C4-2B (cell line): ENCODE measurements at regions not wholly inside any gene's neighbourhood (a gene's known extent, or its start where the extent isn't known, plus 50 kb on each side); places are given as distances from the start of the nearest gene placed in this dataset.

Experiments used
- H3K27ac ChIP-seq: fragments of 450-650 bp; 2 replicates; pipeline ENCODE4 v1.5.1; 2017
- ZFX ChIP-seq: fragments of 450-650 bp; IDR thresholded peaks from 2 replicates; pipeline ENCODE4 v1.6.1; 2017
- TF ChIP-seq, protein P1 (sequence below): fragments of 450-650 bp; conservative IDR thresholded peaks from 2 replicates; pipeline ENCODE4 v1.5.1; 2017; ENCODE audit warnings: mild to moderate bottlenecking

- TF ChIP-seq ZFX, result no peak
- TF ChIP-seq, protein P1, sequence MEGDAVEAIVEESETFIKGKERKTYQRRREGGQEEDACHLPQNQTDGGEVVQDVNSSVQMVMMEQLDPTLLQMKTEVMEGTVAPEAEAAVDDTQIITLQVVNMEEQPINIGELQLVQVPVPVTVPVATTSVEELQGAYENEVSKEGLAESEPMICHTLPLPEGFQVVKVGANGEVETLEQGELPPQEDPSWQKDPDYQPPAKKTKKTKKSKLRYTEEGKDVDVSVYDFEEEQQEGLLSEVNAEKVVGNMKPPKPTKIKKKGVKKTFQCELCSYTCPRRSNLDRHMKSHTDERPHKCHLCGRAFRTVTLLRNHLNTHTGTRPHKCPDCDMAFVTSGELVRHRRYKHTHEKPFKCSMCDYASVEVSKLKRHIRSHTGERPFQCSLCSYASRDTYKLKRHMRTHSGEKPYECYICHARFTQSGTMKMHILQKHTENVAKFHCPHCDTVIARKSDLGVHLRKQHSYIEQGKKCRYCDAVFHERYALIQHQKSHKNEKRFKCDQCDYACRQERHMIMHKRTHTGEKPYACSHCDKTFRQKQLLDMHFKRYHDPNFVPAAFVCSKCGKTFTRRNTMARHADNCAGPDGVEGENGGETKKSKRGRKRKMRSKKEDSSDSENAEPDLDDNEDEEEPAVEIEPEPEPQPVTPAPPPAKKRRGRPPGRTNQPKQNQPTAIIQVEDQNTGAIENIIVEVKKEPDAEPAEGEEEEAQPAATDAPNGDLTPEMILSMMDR, result no peak
- H3K27ac ChIP-seq, result no peak overlapping the region
Observed at GRCh38 chr5:174328631-174329299, 283.3 kb downstream of the NSG2 start.

GRCh38 chr5:174329738-174330137 is 284.2 kb downstream of the NSG2 start:
- no peak for TF ChIP-seq ZFX
- TF ChIP-seq, protein P1, result no peak

DNA sequence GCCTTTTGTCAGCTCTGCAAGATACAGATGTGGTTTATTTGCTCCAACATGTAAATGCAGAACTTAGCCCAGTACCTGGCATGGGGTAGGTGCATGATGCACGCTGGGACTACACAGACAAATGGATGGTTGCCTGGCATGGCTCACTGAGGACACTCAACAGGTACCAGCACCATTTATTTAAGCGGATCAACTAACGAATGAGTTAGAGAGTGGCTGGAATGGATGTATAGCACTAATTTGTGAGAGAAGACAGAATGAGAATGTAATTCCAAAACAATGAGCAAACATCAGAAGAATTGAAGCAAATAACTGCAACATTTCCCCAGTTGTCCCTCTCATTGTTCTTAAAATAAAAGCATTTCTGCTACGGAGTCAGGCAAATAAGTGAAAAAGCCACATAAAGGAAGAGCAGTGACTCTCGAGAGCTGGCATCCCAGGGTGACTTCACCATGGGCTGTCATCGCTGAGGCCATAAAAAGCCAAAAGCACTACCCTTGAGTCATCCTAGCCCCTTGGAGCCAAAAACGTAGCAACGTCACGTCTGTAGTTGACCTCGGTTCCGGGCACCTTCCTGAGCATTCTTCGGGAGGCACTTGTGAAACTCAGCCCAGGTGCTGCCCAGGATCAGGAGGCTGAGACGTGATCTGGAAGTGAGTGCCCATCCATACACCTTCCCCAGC is 290.3 kb downstream of the NSG2 start:
- H3K27ac ChIP-seq, result no peak overlapping the region
- TF ChIP-seq ZFX, result no peak
- TF ChIP-seq, protein P1, result no peak

More at GRCh38 chr5:174329738-174330137, 284.2 kb downstream of the NSG2 start:
- no peak overlapping the region for H3K27ac ChIP-seq

DNA sequence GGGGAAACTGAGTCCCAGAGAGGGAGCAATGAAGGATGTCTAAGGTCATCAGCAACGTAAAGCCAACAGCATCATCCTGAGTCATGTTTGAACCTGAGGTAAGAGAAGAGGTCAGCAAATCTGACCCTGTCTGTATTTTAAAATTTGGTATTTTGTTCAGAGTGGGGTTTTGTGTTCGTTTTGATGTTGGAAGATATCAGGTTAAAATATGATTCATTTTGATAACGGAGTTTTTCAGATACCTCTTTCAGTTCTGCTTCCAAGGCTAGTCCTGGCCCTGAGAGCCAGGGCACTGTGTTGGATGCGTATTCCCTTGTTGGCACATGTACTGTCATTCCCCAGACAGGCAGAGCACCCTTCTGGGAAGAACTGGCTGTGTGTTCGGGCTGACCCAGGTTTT is 291.0 kb downstream of the NSG2 start:
- TF ChIP-seq, protein P1, result no peak
- TF ChIP-seq ZFX, result no peak
- no peak overlapping the region for H3K27ac ChIP-seq

DNA sequence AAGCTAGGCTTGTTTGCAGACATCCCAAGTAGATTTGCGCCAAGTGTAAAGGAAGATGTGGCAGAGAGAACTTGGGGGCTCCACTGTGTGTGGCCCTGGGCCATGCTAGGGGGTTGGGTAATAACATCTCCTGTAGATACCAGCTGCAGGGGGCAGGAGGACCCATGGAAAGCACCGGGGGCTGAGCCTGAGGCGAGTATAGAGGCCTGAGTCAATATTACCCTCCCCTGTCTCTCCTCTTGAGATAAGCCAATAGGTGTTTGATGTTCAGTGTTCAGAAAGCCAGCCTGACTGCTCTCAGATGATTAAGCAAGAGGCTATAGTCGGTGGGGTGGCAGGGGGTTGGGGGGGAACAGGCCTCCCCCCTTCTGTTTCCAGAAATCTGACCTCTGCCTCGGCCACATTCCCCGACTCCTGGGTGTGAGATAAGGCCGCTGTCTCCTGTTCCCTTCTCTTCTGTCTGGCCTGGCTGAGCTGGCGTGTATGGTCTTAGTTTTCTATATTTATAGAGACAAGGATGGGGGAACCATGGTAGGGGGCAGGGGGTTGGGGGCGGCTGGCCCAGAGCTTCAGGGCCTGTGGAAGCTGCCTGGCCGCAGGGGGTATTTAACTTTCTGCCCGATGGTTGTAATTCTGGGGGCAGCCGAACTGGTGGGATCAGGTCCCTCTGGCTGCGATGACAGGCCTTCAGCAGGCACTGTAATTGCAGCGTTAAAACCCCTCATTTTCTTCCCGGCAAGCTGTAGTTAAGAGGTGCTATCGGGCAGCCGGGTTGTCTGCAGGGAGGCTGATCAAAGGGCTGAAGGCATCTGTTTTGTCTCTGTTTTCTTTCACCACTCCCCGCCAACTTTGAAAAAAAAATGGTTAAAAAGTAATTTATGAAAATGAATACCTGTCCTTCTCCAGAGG is 292.0 kb downstream of the NSG2 start:
- H3K27ac ChIP-seq, result no peak overlapping the region; the same call in 1 of the 2 replicates
- TF ChIP-seq ZFX, result no peak
- TF ChIP-seq, protein P1, result no peak

DNA sequence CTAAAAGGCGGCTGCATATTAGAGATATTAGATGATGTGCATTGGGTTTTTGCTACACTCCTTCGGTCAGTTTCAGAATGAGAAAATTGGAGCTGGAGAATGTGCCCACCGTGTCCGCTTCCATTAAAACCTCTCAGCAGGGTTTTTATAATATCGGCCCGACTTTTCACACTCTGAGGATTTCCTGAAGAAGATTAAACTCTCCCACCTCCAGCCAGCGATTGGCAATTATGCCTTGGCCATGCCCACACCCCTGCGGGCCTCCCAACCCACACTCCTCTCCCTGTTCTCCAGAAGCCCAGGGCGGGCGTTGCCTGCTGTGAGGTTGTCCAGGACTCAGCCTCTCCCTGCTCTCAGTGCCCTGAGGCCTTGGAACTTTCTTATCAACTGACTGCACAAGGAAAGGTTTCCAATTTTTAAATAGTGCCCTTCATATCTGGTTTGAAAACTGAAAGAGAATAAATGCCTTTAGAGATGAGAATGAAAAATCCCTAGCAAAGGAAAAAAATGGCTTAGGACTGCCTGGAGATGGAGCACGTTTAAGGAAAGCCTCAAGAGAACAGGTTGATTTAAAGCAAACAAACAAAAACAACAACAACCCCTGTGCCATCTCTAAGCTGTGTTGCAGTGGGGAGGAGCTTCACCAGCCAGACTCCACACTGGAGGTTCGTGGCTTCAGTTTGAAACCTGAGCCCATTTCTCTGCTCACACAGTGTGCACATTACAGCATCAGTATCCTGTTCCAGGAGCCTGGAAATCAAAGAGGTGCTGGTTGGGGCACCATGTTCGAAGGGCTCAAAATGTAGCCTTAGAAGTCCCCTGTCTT is 292.9 kb downstream of the NSG2 start:
- H3K27ac ChIP-seq, result peak overlapping the region; percentile 12; the same call in 1 of the 2 replicates
- no peak for TF ChIP-seq ZFX
- TF ChIP-seq, protein P1, result no peak
